AG09309 (cell line): ENCODE measurements at regions not wholly inside any gene's neighbourhood (a gene's known extent, or its start where the extent isn't known, plus 50 kb on each side); places are given as distances from the start of the nearest gene placed in this dataset.

Experiments
- DNase-seq: peaks from one replicate; pipeline ENCODE4 v3.0.0-alpha.2; 2010; ENCODE audit warnings: low read depth
- H3K4me3 ChIP-seq: 2 replicates; pipeline ENCODE4 v1.5.1; 2011; ENCODE audit warnings: mild to moderate bottlenecking, low read depth, low read length, moderate library complexity; ENCODE audit not compliant: control insufficient read depth
- TF ChIP-seq, protein P1 (sequence below): IDR thresholded peaks from 2 replicates; pipeline ENCODE4 v1.5.1; 2011; ENCODE audit warnings: mild to moderate bottlenecking, low read depth, low read length, inconsistent platforms; ENCODE audit not compliant: insufficient read depth, control insufficient read depth; ENCODE audit errors: missing control alignments

DNA sequence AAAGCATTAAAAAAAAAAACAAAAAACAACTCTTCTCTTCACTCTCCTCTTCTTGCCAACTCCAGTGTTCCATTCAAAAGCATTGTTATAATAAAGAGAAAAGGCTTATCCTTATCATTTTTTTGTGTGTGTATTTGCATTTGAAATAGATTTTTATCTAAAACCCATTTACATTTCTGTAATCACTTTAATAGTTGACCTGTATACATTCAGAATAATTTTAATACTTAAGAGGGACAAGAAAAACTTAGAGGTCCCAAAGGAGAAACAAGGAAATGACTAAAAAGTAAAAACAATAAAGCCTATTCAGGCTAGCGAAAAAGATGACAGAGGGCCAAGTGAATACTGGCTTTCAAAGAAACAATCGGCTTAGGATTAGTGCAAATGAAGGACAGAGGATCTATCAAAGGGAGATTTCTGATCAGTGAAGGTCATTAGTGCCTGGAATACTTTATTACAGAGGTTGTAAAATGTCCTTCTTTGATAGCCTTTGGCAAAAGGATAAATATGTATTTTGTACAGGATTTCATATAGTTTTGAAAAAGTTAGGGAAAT lies 808.3 kb downstream of the RPA4 start:
- DNase-seq: no peak
- H3K4me3 ChIP-seq: no peak overlapping the region
- TF ChIP-seq, protein P1, sequence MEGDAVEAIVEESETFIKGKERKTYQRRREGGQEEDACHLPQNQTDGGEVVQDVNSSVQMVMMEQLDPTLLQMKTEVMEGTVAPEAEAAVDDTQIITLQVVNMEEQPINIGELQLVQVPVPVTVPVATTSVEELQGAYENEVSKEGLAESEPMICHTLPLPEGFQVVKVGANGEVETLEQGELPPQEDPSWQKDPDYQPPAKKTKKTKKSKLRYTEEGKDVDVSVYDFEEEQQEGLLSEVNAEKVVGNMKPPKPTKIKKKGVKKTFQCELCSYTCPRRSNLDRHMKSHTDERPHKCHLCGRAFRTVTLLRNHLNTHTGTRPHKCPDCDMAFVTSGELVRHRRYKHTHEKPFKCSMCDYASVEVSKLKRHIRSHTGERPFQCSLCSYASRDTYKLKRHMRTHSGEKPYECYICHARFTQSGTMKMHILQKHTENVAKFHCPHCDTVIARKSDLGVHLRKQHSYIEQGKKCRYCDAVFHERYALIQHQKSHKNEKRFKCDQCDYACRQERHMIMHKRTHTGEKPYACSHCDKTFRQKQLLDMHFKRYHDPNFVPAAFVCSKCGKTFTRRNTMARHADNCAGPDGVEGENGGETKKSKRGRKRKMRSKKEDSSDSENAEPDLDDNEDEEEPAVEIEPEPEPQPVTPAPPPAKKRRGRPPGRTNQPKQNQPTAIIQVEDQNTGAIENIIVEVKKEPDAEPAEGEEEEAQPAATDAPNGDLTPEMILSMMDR: no peak

DNA sequence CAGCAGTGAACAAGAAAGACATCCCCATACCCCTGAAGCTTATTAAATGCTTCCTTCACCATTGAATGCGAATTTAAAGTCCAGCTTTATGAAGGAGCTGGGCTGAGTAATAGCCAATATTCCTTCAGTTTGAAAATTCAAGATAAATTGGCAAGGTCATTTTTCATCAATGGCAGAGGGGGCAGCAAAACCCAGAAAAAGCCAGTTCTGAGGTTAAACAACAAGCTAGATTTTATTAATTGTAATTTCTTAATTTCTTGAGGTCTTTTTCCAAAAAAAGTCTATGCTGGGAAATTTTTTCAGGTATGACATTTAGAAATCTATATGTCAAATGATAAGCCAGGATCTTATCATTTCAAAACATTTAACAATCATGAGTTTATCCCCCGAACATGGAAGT lies 808.9 kb downstream of the RPA4 start:
- DNase-seq: no peak
- TF ChIP-seq, protein P1: no peak
- no peak overlapping the region for H3K4me3 ChIP-seq

DNA sequence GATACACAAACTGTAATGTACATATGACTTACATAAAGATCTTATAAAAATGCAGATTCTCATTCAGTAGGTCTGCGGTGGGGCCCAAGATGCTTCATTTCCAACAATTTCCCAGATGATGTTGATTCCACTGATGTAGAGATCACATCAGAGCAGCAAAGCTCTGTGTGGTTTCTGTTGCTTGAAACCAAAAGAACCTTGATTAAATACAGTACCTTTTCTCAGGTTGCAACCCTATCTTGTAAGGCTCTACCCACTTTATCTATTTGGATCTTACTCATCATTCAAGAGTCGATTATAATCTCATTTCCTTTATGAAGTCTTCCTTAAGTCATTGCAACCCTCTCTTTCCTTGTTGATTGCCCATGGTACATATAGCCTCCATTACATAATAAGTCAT lies 816.8 kb downstream of the RPA4 start:
- no peak for DNase-seq
- TF ChIP-seq, protein P1: no peak
- H3K4me3 ChIP-seq: no peak overlapping the region

DNA sequence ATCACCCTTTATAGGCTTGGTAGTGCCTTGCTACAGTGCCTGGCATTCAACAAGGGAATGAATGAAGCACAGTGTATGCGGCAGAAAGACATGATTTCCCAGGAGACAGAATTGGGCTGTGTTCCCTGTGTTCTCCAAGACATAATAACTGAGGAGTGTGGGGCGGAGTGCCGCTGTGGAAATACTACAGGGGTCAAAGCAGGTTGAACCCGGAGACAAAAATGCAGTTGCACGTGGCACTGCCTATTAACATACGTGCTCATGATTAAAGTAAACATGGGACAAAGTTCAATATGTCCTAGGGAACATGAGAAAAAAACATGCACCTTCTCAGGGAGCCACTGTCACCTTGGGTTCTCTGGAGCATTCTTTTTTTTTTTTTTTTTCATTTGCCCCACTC lies 820.8 kb downstream of the RPA4 start:
- DNase-seq: no peak
- no peak overlapping the region for H3K4me3 ChIP-seq
- TF ChIP-seq, protein P1: no peak

DNA sequence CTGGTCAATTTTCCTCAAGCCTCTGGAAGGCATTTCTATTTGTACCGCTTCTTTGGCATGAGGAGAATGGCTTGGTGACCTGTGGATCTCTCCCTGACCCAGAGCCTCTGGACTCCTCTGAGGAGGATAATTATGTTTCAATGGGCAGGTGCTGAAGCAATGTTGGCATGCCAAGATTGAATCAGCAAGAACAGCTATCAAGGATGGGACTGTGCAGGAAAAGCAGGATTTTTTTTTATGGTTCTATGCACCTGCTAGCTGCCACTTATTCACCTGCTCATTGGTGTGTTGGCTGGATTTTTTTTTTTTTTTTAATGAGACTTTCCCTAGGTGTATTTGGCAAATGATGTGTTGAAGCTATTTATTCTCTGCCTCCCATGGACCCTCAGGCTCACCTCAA lies 821.2 kb downstream of the RPA4 start:
- H3K4me3 ChIP-seq: no peak overlapping the region
- TF ChIP-seq, protein P1: no peak
- DNase-seq: no peak

DNA sequence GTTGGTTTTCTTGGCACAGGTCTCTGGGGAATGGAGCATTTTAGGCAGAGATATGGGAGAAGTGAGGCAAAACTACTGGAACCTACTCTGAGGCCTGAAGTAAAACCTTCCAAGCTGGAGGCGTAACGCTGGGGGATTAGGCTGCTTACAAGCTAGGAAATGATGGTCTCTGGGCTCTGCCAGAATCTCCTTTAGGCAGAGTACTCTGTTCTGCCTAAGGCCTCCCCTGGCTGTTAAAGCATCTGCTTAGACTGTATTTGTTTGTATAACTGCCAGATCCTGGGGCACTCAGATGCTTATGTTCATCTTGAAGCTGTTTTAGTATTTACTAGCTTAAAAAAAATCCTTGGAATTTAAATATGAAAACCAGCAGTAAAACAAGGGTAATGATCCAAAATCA lies 822.2 kb downstream of the RPA4 start:
- TF ChIP-seq, protein P1: no peak
- H3K4me3 ChIP-seq: no peak overlapping the region
- peak; percentile 17 for DNase-seq

DNA sequence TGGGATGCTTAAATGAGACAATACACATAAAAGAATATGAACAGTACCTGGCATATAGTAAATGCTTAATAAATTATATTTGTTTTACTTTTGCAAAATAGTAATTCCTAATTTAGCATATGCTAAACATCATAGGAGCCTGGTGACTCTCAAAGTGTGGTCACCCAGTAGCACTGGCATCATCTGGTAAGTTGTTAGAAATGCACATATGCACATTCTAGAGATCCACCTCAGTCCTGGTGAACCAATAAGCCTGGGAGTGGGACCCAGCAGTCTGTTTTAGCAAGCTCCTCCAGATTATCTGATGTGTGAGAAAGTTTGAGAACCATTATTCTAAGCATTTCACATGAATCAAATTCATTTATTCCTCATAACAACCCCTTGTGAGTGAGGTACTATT lies 830.4 kb downstream of the RPA4 start:
- TF ChIP-seq, protein P1: no peak
- no peak for DNase-seq
- no peak overlapping the region for H3K4me3 ChIP-seq
